ENCODE measurements at regions not wholly inside any gene's neighbourhood (a gene's known extent, or its start where the extent isn't known, plus 50 kb on each side); places are given as distances from the start of the nearest gene placed in this dataset.

DNA sequence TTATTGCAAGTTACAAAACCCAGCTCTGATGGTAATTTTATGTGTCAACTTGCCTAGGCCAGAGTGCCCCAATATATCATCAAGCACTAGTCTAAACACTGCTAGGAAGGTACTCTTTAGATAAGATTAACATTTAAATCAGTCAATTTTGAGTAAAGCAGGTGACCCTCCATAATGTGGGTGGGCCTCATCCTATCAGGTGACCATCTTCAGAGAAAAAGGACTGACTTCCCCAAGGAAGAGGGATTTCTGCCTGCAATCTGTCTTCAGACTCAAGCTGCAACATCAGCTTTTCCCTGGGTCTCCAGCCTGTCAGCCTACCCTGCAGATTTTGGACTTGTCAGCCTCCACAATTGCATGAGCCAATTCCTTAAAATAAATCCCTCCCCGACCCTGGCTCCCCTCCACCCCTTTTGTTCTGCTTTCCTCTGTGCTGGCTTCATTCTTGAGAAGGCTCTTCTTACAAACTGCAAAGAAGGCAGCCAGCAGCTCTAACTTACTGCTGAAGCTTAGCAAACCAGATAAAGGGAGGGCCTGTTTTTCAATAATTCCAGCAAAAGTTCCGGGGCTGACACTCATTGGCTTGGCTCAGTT is 56.4 kb upstream of the RUNX3 start:
- Histone ChIP-seq H3K4me3 (ENCODE audit: low read length) (no peak overlapping the region), H3K27ac (ENCODE audit: low read depth, low read length) (no peak overlapping the region), H3K9ac (ENCODE audit: low read depth, low read length) (no peak overlapping the region), H3K27me3 (ENCODE audit: insufficient read depth, low read length) (no peaks in the 10 kb centered on the region), H3K36me3 (ENCODE audit: insufficient read depth, low read length) (no peaks in the 10 kb centered on the region), H3K9me3 (ENCODE audit: insufficient read depth, low read depth, low read length) (no peaks in the 10 kb centered on the region), H3K4me1 (ENCODE audit: insufficient read depth, low read length) (no peaks in the 10 kb centered on the region)
- WGBS, result 79% methylated on average over 2 of the region's 2 CpGs

- H3K9me3 ChIP-seq (ENCODE audit: insufficient read depth, low read depth, low read length), result no peaks in the 10 kb centered on the region
- H3K27me3 ChIP-seq (ENCODE audit: insufficient read depth, low read length), result no peaks in the 10 kb centered on the region
- no peak overlapping the region for H3K4me3 ChIP-seq (ENCODE audit: low read length)
- no peak overlapping the region for H3K9ac ChIP-seq (ENCODE audit: low read depth, low read length)
- no peaks in the 10 kb centered on the region for H3K4me1 ChIP-seq (ENCODE audit: insufficient read depth, low read length)
- H3K27ac ChIP-seq (ENCODE audit: low read depth, low read length), result no peak overlapping the region
- no peaks in the 10 kb centered on the region for H3K36me3 ChIP-seq (ENCODE audit: insufficient read depth, low read length)
- WGBS, result 89% methylated on average over 3 of the region's 3 CpGs
Observed at GRCh38 chr1:24985737-24986136, 55.7 kb upstream of the RUNX3 start.

DNA sequence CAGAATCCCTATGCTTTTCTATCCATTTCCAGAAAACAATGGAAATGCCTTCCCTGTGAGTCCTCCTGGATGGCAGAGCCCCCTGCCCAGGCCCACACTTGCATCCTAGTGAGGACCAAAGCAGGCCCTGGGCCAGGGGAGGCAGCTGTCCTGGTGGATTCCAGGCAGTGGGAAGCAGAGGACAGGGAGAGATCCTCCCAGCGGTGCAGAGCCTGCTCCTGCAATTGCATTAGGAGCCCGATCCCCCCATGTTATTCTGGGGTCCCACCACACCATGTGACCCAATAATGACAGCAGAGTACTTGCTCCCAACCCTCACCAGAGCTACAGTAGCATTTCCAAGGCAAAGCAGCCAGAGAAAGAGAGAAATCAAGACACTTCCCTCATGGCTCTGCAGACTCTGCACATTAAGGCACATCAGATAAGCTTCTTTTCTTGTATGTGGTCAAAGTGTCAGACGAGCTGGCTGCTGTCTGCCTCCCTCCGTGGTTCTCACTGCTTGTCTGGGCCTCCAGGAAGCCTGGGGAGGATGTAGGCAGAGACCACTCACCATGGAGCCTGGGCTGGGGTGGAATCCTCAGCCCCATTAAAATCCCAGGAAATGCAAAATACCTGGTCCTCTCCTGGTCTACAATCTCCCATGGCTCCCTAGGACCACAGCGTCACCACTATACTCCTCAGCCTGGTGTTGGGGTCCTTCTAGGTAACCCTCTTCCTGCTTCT is 54.9 kb upstream of the RUNX3 start:
- no peaks in the 10 kb centered on the region for H3K9me3 ChIP-seq (ENCODE audit: insufficient read depth, low read depth, low read length)
- no peaks in the 10 kb centered on the region for H3K4me1 ChIP-seq (ENCODE audit: insufficient read depth, low read length)
- WGBS, result 74% methylated on average over 5 of the region's 5 CpGs
- H3K36me3 ChIP-seq (ENCODE audit: insufficient read depth, low read length), result no peaks in the 10 kb centered on the region
- H3K27me3 ChIP-seq (ENCODE audit: insufficient read depth, low read length), result no peaks in the 10 kb centered on the region
- no peak overlapping the region for H3K4me3 ChIP-seq (ENCODE audit: low read length)
- H3K27ac ChIP-seq (ENCODE audit: low read depth, low read length), result no peak overlapping the region
- H3K9ac ChIP-seq (ENCODE audit: low read depth, low read length), result no peak overlapping the region

DNA sequence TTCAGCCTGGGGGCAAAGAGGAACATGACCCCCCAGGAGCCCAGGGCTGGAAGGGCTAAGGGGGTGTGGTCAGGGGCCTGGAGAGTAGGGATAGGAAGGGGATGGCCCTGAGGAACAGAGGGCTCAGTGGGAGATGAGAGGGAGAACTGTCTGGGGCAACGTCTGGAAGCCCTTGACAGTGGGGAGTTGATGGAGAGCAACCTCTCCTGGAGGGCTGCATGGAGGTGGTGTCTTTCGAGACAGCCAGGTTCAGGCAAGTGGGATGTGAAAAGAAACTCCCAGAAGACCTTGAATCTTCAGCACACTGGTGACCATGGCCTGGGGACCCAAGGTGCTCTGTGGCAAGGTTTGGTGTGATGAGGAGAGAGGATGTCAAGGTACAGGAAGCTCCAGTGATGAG is 54.2 kb upstream of the RUNX3 start:
- WGBS, result 66% methylated on average over 2 of the region's 2 CpGs
- no peak overlapping the region for H3K9ac ChIP-seq (ENCODE audit: low read depth, low read length)
- H3K4me3 ChIP-seq (ENCODE audit: low read length), result no peak overlapping the region
- H3K36me3 ChIP-seq (ENCODE audit: insufficient read depth, low read length), result no peaks in the 10 kb centered on the region
- no peaks in the 10 kb centered on the region for H3K27me3 ChIP-seq (ENCODE audit: insufficient read depth, low read length)
- H3K27ac ChIP-seq (ENCODE audit: low read depth, low read length), result no peak overlapping the region
- H3K4me1 ChIP-seq (ENCODE audit: insufficient read depth, low read length), result no peaks in the 10 kb centered on the region
- H3K9me3 ChIP-seq (ENCODE audit: insufficient read depth, low read depth, low read length), result no peaks in the 10 kb centered on the region

DNA sequence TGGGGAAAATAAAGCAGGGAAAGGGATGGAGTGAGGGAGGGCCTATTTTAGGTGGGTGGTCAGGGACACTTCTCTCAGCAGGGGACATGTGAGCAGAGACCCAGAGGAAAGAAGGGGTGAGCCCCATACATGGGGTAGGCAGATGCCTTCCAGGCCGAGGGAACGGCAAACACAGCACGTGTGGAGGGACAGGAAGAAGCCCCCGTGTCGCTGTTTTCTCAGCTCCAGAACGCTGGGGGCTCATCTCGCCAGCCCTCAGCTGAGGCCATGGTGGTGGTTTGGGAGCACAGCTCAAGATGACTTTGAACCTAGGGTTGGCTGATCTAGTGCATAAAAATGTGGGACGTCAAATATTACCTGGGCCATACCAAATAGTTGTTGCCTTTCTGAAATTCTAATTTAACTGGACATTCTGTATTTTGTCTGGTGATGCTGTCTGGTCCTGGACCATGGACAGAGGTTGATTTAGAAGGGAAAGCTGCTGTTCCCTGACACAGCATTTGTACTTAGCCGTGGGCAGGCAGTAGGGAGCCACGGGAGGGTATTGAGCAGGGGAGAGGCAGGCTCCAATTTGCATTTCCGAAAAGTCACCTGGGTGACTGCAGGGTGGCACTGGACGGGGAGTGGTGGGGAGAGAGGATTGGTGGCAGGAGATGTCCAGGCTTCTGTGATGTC is 53.1 kb upstream of the RUNX3 start:
- Histone ChIP-seq H3K9me3 (ENCODE audit: insufficient read depth, low read depth, low read length) (no peaks in the 10 kb centered on the region), H3K9ac (ENCODE audit: low read depth, low read length) (no peak overlapping the region), H3K27ac (ENCODE audit: low read depth, low read length) (no peak overlapping the region), H3K4me3 (ENCODE audit: low read length) (no peak overlapping the region), H3K4me1 (ENCODE audit: insufficient read depth, low read length) (no peaks in the 10 kb centered on the region), H3K36me3 (ENCODE audit: insufficient read depth, low read length) (no peaks in the 10 kb centered on the region), H3K27me3 (ENCODE audit: insufficient read depth, low read length) (no peaks in the 10 kb centered on the region)
- WGBS, result 87% methylated on average over 12 of the region's 12 CpGs

- Histone ChIP-seq H3K36me3 (ENCODE audit: insufficient read depth, low read length) (no peaks in the 10 kb centered on the region), H3K27ac (ENCODE audit: low read depth, low read length) (no peak overlapping the region), H3K4me3 (ENCODE audit: low read length) (no peak overlapping the region), H3K27me3 (ENCODE audit: insufficient read depth, low read length) (no peaks in the 10 kb centered on the region), H3K4me1 (ENCODE audit: insufficient read depth, low read length) (no peaks in the 10 kb centered on the region), H3K9me3 (ENCODE audit: insufficient read depth, low read depth, low read length) (0 out of 2 replicates have a peak, but pooled peaks cover 2% of the 10 kb centered on the region), H3K9ac (ENCODE audit: low read depth, low read length) (no peak overlapping the region)
- 85% methylated on average over 11 of the region's 11 CpGs for WGBS
Observed at GRCh38 chr1:24981631-24982005, 51.5 kb upstream of the RUNX3 start.

- no peaks in the 10 kb centered on the region for H3K36me3 ChIP-seq (ENCODE audit: insufficient read depth, low read length)
- 89% methylated on average over 13 of the region's 13 CpGs for WGBS
- H3K9me3 ChIP-seq (ENCODE audit: insufficient read depth, low read depth, low read length), result peaks cover 3% of the 10 kb centered on the region; the same call in 1 of the 2 replicates
- no peak overlapping the region for H3K4me3 ChIP-seq (ENCODE audit: low read length)
- no peak overlapping the region for H3K27ac ChIP-seq (ENCODE audit: low read depth, low read length)
- H3K27me3 ChIP-seq (ENCODE audit: insufficient read depth, low read length), result no peaks in the 10 kb centered on the region
- H3K9ac ChIP-seq (ENCODE audit: low read depth, low read length), result no peak overlapping the region
- H3K4me1 ChIP-seq (ENCODE audit: insufficient read depth, low read length), result no peaks in the 10 kb centered on the region
Observed at GRCh38 chr1:24980836-24981630, 51.0 kb upstream of the RUNX3 start.
